ENCODE measurements at regions not wholly inside any gene's neighbourhood (a gene's known extent, or its start where the extent isn't known, plus 50 kb on each side); places are given as distances from the start of the nearest gene placed in this dataset.
A peak's percentile ranks its signal among the peaks of the same experiment; 100 is the strongest.

GRCh38 chr21:24897883-24898282, 709.4 kb downstream of the MRPL39 start:
- DNase-seq, result no peak

GRCh38 chr21:24896735-24897124, 710.6 kb downstream of the MRPL39 start:
- no peak for DNase-seq

GRCh38 chr21:24895885-24896734, 711.2 kb downstream of the MRPL39 start:
- peak in 1 of 51 donors; percentile 1 for DNase-seq

- DNase-seq, result no peak
These were observed 713.0 kb downstream of the MRPL39 start for GRCh38 chr21:24894324-24894723.

GRCh38 chr21:24890021-24890420, 717.3 kb downstream of the MRPL39 start:
- DNase-seq, result no peak

GRCh38 chr21:24881506-24881905, 725.8 kb downstream of the MRPL39 start:
- DNase-seq, result no peak

GRCh38 chr21:24870633-24871032, 736.6 kb downstream of the MRPL39 start:
- no peak for DNase-seq

- DNase-seq, result no peak
These were observed 737.4 kb downstream of the MRPL39 start for GRCh38 chr21:24869862-24870261.

- DNase-seq, result no peak
These were observed 739.2 kb downstream of the MRPL39 start for GRCh38 chr21:24868117-24868516.

- no peak for DNase-seq
These were observed 745.8 kb downstream of the MRPL39 start for GRCh38 chr21:24861471-24861870.

GRCh38 chr21:24856326-24856725, 751.0 kb downstream of the MRPL39 start:
- no peak for DNase-seq

- DNase-seq, result no peak
These were observed 754.6 kb downstream of the MRPL39 start for GRCh38 chr21:24852610-24853195.

GRCh38 chr21:24850121-24850520, 757.2 kb downstream of the MRPL39 start:
- DNase-seq, result no peak

GRCh38 chr21:24844671-24845070, 762.6 kb downstream of the MRPL39 start:
- no peak for DNase-seq

- no peak for DNase-seq
These were observed 767.0 kb downstream of the MRPL39 start for GRCh38 chr21:24840287-24840686.

GRCh38 chr21:24832961-24833360, 774.3 kb downstream of the MRPL39 start:
- DNase-seq, result no peak

- DNase-seq, result no peak
These were observed 777.9 kb downstream of the MRPL39 start for GRCh38 chr21:24829397-24829796.

- DNase-seq, result no peak
These were observed 780.5 kb downstream of the MRPL39 start for GRCh38 chr21:24826822-24827221.

GRCh38 chr21:24825348-24825747, 781.9 kb downstream of the MRPL39 start:
- DNase-seq, result no peak

GRCh38 chr21:24824209-24824608, 783.1 kb downstream of the MRPL39 start:
- no peak for DNase-seq

- DNase-seq, result no peak
These were observed 784.0 kb downstream of the MRPL39 start for GRCh38 chr21:24823247-24823646.

- no peak for DNase-seq
These were observed 822.2 kb downstream of the MRPL39 start for GRCh38 chr21:24785033-24785432.

GRCh38 chr21:24781146-24781545, 826.1 kb downstream of the MRPL39 start:
- no peak for DNase-seq

Data from hypothalamus (tissue), 51 donors.